ENCODE measurements at regions not wholly inside any gene's neighbourhood (a gene's known extent, or its start where the extent isn't known, plus 50 kb on each side); places are given as distances from the start of the nearest gene placed in this dataset.

- WGBS, 2 donors: 67 to 88% methylated on average over 6 of the region's 6 CpGs
- no peak overlapping the region for H3K4me3 ChIP-seq (ENCODE audit: low read length in 2 of 2)
- ATAC-seq (ENCODE audit: low FRiP score): no peak
- H3K9me3 ChIP-seq (ENCODE audit: control insufficient read depth, low read length): no peaks in the 10 kb centered on the region
- no peak for DNase-seq
- no peaks in the 10 kb centered on the region for H3K36me3 ChIP-seq (ENCODE audit: control insufficient read depth in 1 of 2, insufficient read depth in 2 of 2, low read length in 1 of 2)
- H3K27me3 ChIP-seq (ENCODE audit: control insufficient read depth in 1 of 2, insufficient read depth in 2 of 2, low read length in 1 of 2): no peaks in the 10 kb centered on the region
- intact Hi-C loops (cut with DNase I): no loop called here
- H3K4me1 ChIP-seq (ENCODE audit: control insufficient read depth in 1 of 2, insufficient read depth in 2 of 2, low read length in 2 of 2): no peaks in the 10 kb centered on the region
- H3K27ac ChIP-seq (ENCODE audit: low read depth in 1 of 2, low read length in 2 of 2): no peak overlapping the region
These were observed 69.3 kb upstream of the CCDC160 start for GRCh38 chrX:134167591-134168203.

- intact Hi-C loops (cut with DNase I): no loop called here
- no peaks in the 10 kb centered on the region for H3K9me3 ChIP-seq (ENCODE audit: control insufficient read depth, low read length)
- no peak overlapping the region for H3K27ac ChIP-seq (ENCODE audit: low read depth in 1 of 2, low read length in 2 of 2)
- no peaks in the 10 kb centered on the region for H3K27me3 ChIP-seq (ENCODE audit: control insufficient read depth in 1 of 2, insufficient read depth in 2 of 2, low read length in 1 of 2)
- DNase-seq (peak; percentile 50 to 74), ATAC-seq (ENCODE audit: low FRiP score) (peak; percentile 64)
- WGBS, 2 donors: 1 to 34% methylated on average over 62 to 74 of the region's 74 CpGs
- H3K4me3 ChIP-seq (ENCODE audit: low read length in 2 of 2): peak overlapping the region; percentile 23 to 76
- no peaks in the 10 kb centered on the region for H3K4me1 ChIP-seq (ENCODE audit: control insufficient read depth in 1 of 2, insufficient read depth in 2 of 2, low read length in 2 of 2)
- no peaks in the 10 kb centered on the region for H3K36me3 ChIP-seq (ENCODE audit: control insufficient read depth in 1 of 2, insufficient read depth in 2 of 2, low read length in 1 of 2)
These were observed 65.1 kb upstream of the CCDC160 start for GRCh38 chrX:134171661-134172587.

- Histone ChIP-seq H3K27ac (ENCODE audit: low read depth in 1 of 2, low read length in 2 of 2) (no peak overlapping the region), H3K4me1 (ENCODE audit: control insufficient read depth in 1 of 2, insufficient read depth in 2 of 2, low read length in 2 of 2) (no peaks in the 10 kb centered on the region), H3K4me3 (ENCODE audit: low read length in 2 of 2) (peak overlapping the region; percentile 23 to 76), H3K9me3 (ENCODE audit: control insufficient read depth, low read length) (no peaks in the 10 kb centered on the region), H3K36me3 (ENCODE audit: control insufficient read depth in 1 of 2, insufficient read depth in 2 of 2, low read length in 1 of 2) (no peaks in the 10 kb centered on the region), H3K27me3 (ENCODE audit: control insufficient read depth in 1 of 2, insufficient read depth in 2 of 2, low read length in 1 of 2) (no peaks in the 10 kb centered on the region)
- DNase-seq (peak in 1 of 2 donors; percentile 76), ATAC-seq (ENCODE audit: low FRiP score) (peak; percentile 52)
- WGBS, 2 donors: 1 to 29% methylated on average over 51 of the region's 51 CpGs
- intact Hi-C loops (cut with DNase I): no loop called here
These were observed 64.3 kb upstream of the CCDC160 start for GRCh38 chrX:134172588-134173259.

GRCh38 chrX:134173541-134174272, 63.3 kb upstream of the CCDC160 start:
- no peak overlapping the region for H3K27ac ChIP-seq (ENCODE audit: low read depth in 1 of 2, low read length in 2 of 2)

GRCh38 chrX:134174273-134174660, 62.7 kb upstream of the CCDC160 start:
- 31 to 37% methylated on average over 4 of the region's 4 CpGs for WGBS, 2 donors
- H3K27me3 ChIP-seq (ENCODE audit: control insufficient read depth in 1 of 2, insufficient read depth in 2 of 2, low read length in 1 of 2): no peaks in the 10 kb centered on the region
- H3K4me3 ChIP-seq (ENCODE audit: low read length in 2 of 2): no peak overlapping the region
- H3K27ac ChIP-seq (ENCODE audit: low read depth in 1 of 2, low read length in 2 of 2): no peak overlapping the region
- no peaks in the 10 kb centered on the region for H3K4me1 ChIP-seq (ENCODE audit: control insufficient read depth in 1 of 2, insufficient read depth in 2 of 2, low read length in 2 of 2)
- no peaks in the 10 kb centered on the region for H3K9me3 ChIP-seq (ENCODE audit: control insufficient read depth, low read length)
- ATAC-seq (ENCODE audit: low FRiP score) (no peak), DNase-seq (no peak)
- intact Hi-C loops (cut with DNase I): no loop called here
- no peaks in the 10 kb centered on the region for H3K36me3 ChIP-seq (ENCODE audit: control insufficient read depth in 1 of 2, insufficient read depth in 2 of 2, low read length in 1 of 2)

More at GRCh38 chrX:134173541-134174272, 63.3 kb upstream of the CCDC160 start:
- Histone ChIP-seq H3K4me1 (ENCODE audit: control insufficient read depth in 1 of 2, insufficient read depth in 2 of 2, low read length in 2 of 2) (no peaks in the 10 kb centered on the region), H3K27me3 (ENCODE audit: control insufficient read depth in 1 of 2, insufficient read depth in 2 of 2, low read length in 1 of 2) (no peaks in the 10 kb centered on the region), H3K36me3 (ENCODE audit: control insufficient read depth in 1 of 2, insufficient read depth in 2 of 2, low read length in 1 of 2) (no peaks in the 10 kb centered on the region), H3K9me3 (ENCODE audit: control insufficient read depth, low read length) (no peaks in the 10 kb centered on the region), H3K4me3 (ENCODE audit: low read length in 2 of 2) (no peak overlapping the region)
- ATAC-seq (ENCODE audit: low FRiP score): no peak
- intact Hi-C loops (cut with DNase I): no loop called here
- DNase-seq: no peak
- WGBS, 2 donors: 5 to 26% methylated on average over 26 to 27 of the region's 27 CpGs

- no peak for DNase-seq
- no peak for ATAC-seq (ENCODE audit: low FRiP score)
- 51 to 67% methylated on average over 9 of the region's 9 CpGs for WGBS, 2 donors
- H3K4me1 ChIP-seq (ENCODE audit: control insufficient read depth in 1 of 2, insufficient read depth in 2 of 2, low read length in 2 of 2): no peaks in the 10 kb centered on the region
- H3K36me3 ChIP-seq (ENCODE audit: control insufficient read depth in 1 of 2, insufficient read depth in 2 of 2, low read length in 1 of 2): no peaks in the 10 kb centered on the region
- H3K4me3 ChIP-seq (ENCODE audit: low read length in 2 of 2): no peak overlapping the region
- no peak overlapping the region for H3K27ac ChIP-seq (ENCODE audit: low read depth in 1 of 2, low read length in 2 of 2)
- no peaks in the 10 kb centered on the region for H3K27me3 ChIP-seq (ENCODE audit: control insufficient read depth in 1 of 2, insufficient read depth in 2 of 2, low read length in 1 of 2)
- H3K9me3 ChIP-seq (ENCODE audit: control insufficient read depth, low read length): no peaks in the 10 kb centered on the region
- intact Hi-C loops (cut with DNase I): no loop called here
These were observed 62.1 kb upstream of the CCDC160 start for GRCh38 chrX:134174859-134175258.

GRCh38 chrX:134177527-134177926, 59.5 kb upstream of the CCDC160 start:
- no peak for ATAC-seq (ENCODE audit: low FRiP score)
- H3K36me3 ChIP-seq (ENCODE audit: control insufficient read depth in 1 of 2, insufficient read depth in 2 of 2, low read length in 1 of 2): no peaks in the 10 kb centered on the region
- no peak overlapping the region for H3K27ac ChIP-seq (ENCODE audit: low read depth in 1 of 2, low read length in 2 of 2)
- H3K4me3 ChIP-seq (ENCODE audit: low read length in 2 of 2): no peak overlapping the region
- WGBS, 2 donors: 59 to 82% methylated on average over 1 of the region's 1 CpG
- H3K9me3 ChIP-seq (ENCODE audit: control insufficient read depth, low read length): no peaks in the 10 kb centered on the region
- no peaks in the 10 kb centered on the region for H3K4me1 ChIP-seq (ENCODE audit: control insufficient read depth in 1 of 2, insufficient read depth in 2 of 2, low read length in 2 of 2)
- intact Hi-C loops (cut with DNase I): no loop called here
- no peak for DNase-seq
- no peaks in the 10 kb centered on the region for H3K27me3 ChIP-seq (ENCODE audit: control insufficient read depth in 1 of 2, insufficient read depth in 2 of 2, low read length in 1 of 2)

GRCh38 chrX:134180601-134181274, 56.2 kb upstream of the CCDC160 start:
- no peak for DNase-seq
- Histone ChIP-seq H3K27me3 (ENCODE audit: control insufficient read depth in 1 of 2, insufficient read depth in 2 of 2, low read length in 1 of 2) (no peaks in the 10 kb centered on the region), H3K4me1 (ENCODE audit: control insufficient read depth in 1 of 2, insufficient read depth in 2 of 2, low read length in 2 of 2) (no peaks in the 10 kb centered on the region), H3K27ac (ENCODE audit: low read depth in 1 of 2, low read length in 2 of 2) (no peak overlapping the region), H3K9me3 (ENCODE audit: control insufficient read depth, low read length) (no peaks in the 10 kb centered on the region), H3K36me3 (ENCODE audit: control insufficient read depth in 1 of 2, insufficient read depth in 2 of 2, low read length in 1 of 2) (no peaks in the 10 kb centered on the region), H3K4me3 (ENCODE audit: low read length in 2 of 2) (no peak overlapping the region)
- intact Hi-C loops (cut with DNase I): no loop called here
- ATAC-seq (ENCODE audit: low FRiP score): no peak
- WGBS, 2 donors: 45 to 56% methylated on average over 4 of the region's 4 CpGs

Data from aorta (tissue), 5 donors.